Loucy (cell line): ENCODE measurements at regions not wholly inside any gene's neighbourhood (a gene's known extent, or its start where the extent isn't known, plus 50 kb on each side); places are given as distances from the start of the nearest gene placed in this dataset.

ENCODE experiments used
- CTCF ChIP-seq: fragments of 200-600 bp; sonication (generic); conservative IDR thresholded peaks from 2 replicates; pipeline ENCODE4 v1.5.1; 2014; ENCODE audit warnings: mild to moderate bottlenecking, antibody characterized with exemption, low read length
- EZH2phosphoT487 ChIP-seq: fragments of 200-600 bp; IDR thresholded peaks from 2 replicates; pipeline ENCODE4 v1.6.1; 2018; ENCODE audit warnings: antibody characterized with exemption, mild to moderate bottlenecking, moderate library complexity, borderline replicate concordance

- TF ChIP-seq CTCF, result no peak
- TF ChIP-seq EZH2phosphoT487, result no peak
These were observed 68.5 kb upstream of the GRIK3 start for GRCh38 chr1:37102656-37103382.
